Endothelial cell of umbilical vein (primary cell): ENCODE measurements at regions not wholly inside any gene's neighbourhood (a gene's known extent, or its start where the extent isn't known, plus 50 kb on each side); places are given as distances from the start of the nearest gene placed in this dataset.

Experiments
- BruUV-seq: library from RNA; stranded (reverse); fragments of 400-500 nt; replicated peaks from 2 replicates; lab custom pipeline; 2021; lab: Mats Ljungman, UMichigan
- CTCF ChIA-PET: fragments of 300-600, 350-600 bp; sonication (Branson Sonifier 250); formaldehyde crosslinking; loops from one replicate; lab custom pipeline; 2021; ENCODE audit warnings: antibody characterized with exemption, inconsistent platforms; lab: Charles Lee
- POLR2A ChIA-PET: fragments of 300-600, 350-600 bp; sonication (Branson Sonifier 250); formaldehyde crosslinking; loops from one replicate; lab custom pipeline; 2021; ENCODE audit warnings: antibody characterized with exemption, inconsistent platforms; lab: Charles Lee
- DNase-seq: peaks from one replicate; pipeline ENCODE4 v3.0.0-alpha.2; 2011; ENCODE audit warnings: low read depth, low spot score
- FAIRE-seq: peaks from 2 replicates; lab custom pipeline; 2011; peaks lifted over from hg19 to GRCh38; lab: Jason Lieb, UNC
- H2AFZ ChIP-seq: 2 replicates; pipeline ENCODE4 v1.6.0; 2012; ENCODE audit warnings: low read depth, low read length, control low read depth, inconsistent platforms
- H3K27ac ChIP-seq: 2 replicates; pipeline ENCODE4 v1.5.1; 2011; ENCODE audit warnings: low read depth, mild to moderate bottlenecking, control low read depth, low read length, moderate library complexity; ENCODE audit not compliant: insufficient read depth
- H3K27me3 ChIP-seq, 2 experiments: 2 replicates each; pipeline versions ENCODE4 v1.6.0 to v1.6.1; 2011; ENCODE audit warnings: low read length in 2 of 2, mixed read lengths in 1 of 2; ENCODE audit not compliant: control insufficient read depth in 2 of 2, insufficient read depth in 2 of 2
- H3K36me3 ChIP-seq, 2 experiments: 2 replicates in 1 of 2; 3 replicates in 1 of 2; pipeline ENCODE4 v1.5.1; 2011; ENCODE audit warnings: low read length in 2 of 2, mild to moderate bottlenecking in 1 of 2, moderate library complexity in 1 of 2; ENCODE audit not compliant: control insufficient read depth in 2 of 2, insufficient read depth in 2 of 2; ENCODE audit errors: extremely low read depth in 1 of 2
- H3K4me1 ChIP-seq: 3 replicates; pipeline ENCODE4 v1.5.1; 2011; ENCODE audit warnings: mild to moderate bottlenecking, low read length; ENCODE audit not compliant: control insufficient read depth, insufficient read depth; ENCODE audit errors: extremely low read depth
- H3K4me2 ChIP-seq: 2 replicates; pipeline ENCODE4 v1.6.1; 2011; ENCODE audit warnings: low read length, control low read depth, mixed read lengths; ENCODE audit not compliant: insufficient read depth
- H3K4me3 ChIP-seq, 3 experiments: fragments of 200-600 bp in 1 of 3; sonication (generic), shearing (Covaris generic) in 1 of 3; replicated peaks in 1 of 3; 2 replicates each; pipeline ENCODE4 v1.5.1; 2011 to 2016; ENCODE audit warnings: control low read depth in 3 of 3, low read length in 3 of 3, mild to moderate bottlenecking in 2 of 3, inconsistent platforms in 1 of 3, low read depth in 1 of 3, moderate library complexity in 1 of 3; ENCODE audit not compliant: insufficient read depth in 1 of 3
- H3K79me2 ChIP-seq: 2 replicates; pipeline ENCODE4 v1.6.0; 2012; ENCODE audit warnings: low read length, inconsistent platforms; ENCODE audit not compliant: control insufficient read depth, insufficient read depth
- H3K9ac ChIP-seq: replicated peaks from 2 replicates; pipeline ENCODE3; 2011; ENCODE audit warnings: low read length, control low read depth; ENCODE audit not compliant: insufficient read depth; ENCODE audit errors: extremely low read depth
- H3K9me1 ChIP-seq: replicated peaks from 3 replicates; pipeline ENCODE4 v1.6.0; 2011; ENCODE audit warnings: mild to moderate bottlenecking, low read length; ENCODE audit not compliant: control insufficient read depth, insufficient read depth; ENCODE audit errors: extremely low read depth
- H3K9me3 ChIP-seq: replicated peaks from 2 replicates; pipeline ENCODE4 v1.5.1; 2012; ENCODE audit warnings: low read length, inconsistent platforms; ENCODE audit not compliant: control insufficient read depth, insufficient read depth
- H4K20me1 ChIP-seq: replicated peaks from 2 replicates; pipeline ENCODE3; 2011; ENCODE audit warnings: mild to moderate bottlenecking, low read length; ENCODE audit not compliant: control insufficient read depth, insufficient read depth; ENCODE audit errors: extremely low read depth
- EZH2 ChIP-seq: IDR thresholded peaks from 2 replicates; pipeline ENCODE4 v1.6.1; 2012; ENCODE audit warnings: borderline replicate concordance, low read depth, mild to moderate bottlenecking, moderate library complexity, low read length, inconsistent platforms; ENCODE audit not compliant: severe bottlenecking
- FOS ChIP-seq: IDR thresholded peaks from 2 replicates; pipeline ENCODE4 v1.6.1; 2011; ENCODE audit warnings: mild to moderate bottlenecking, low read length, moderate library complexity, borderline replicate concordance; ENCODE audit not compliant: insufficient read depth
- GATA2 ChIP-seq: IDR thresholded peaks from 2 replicates; pipeline ENCODE4 v1.7.0; 2011; ENCODE audit warnings: low read depth, mild to moderate bottlenecking, moderate library complexity, mixed read lengths, low read length; ENCODE audit not compliant: insufficient read length, insufficient read depth
- JUN ChIP-seq: IDR thresholded peaks from 2 replicates; pipeline ENCODE4 v1.6.1; 2011; ENCODE audit warnings: borderline replicate concordance, low read depth; ENCODE audit not compliant: insufficient read length, insufficient read depth
- MYC ChIP-seq: IDR thresholded peaks from one replicate; pipeline ENCODE4 v1.6.1; 2011; ENCODE audit warnings: mild to moderate bottlenecking, low read depth, low read length
- POLR2A ChIP-seq: IDR thresholded peaks from 2 replicates; pipeline ENCODE4 v1.6.1; 2012; ENCODE audit warnings: low read depth, mild to moderate bottlenecking, control low read depth, low read length
- POLR2AphosphoS5 ChIP-seq: IDR thresholded peaks from 2 replicates; pipeline ENCODE4 v1.6.1; 2012; ENCODE audit warnings: low read depth, mild to moderate bottlenecking, control low read depth, low read length, moderate library complexity; ENCODE audit not compliant: insufficient read depth
- dilution Hi-C: fragments of 300-500 bp; cut with MboI; formaldehyde crosslinking; loops from one replicate; pipeline ENCODE4 v1.15.0; 2019; ENCODE audit warnings: low sequenced_read_pairs; ENCODE audit not compliant: extremely low pct_ligation_motif_present
- intact Hi-C: fragments of 100-400 bp; cut with micrococcal nuclease; formaldehyde crosslinking; loops from one replicate; pipeline ENCODE4 v1.10.0; 2022
- TF ChIP-seq, protein P1 (sequence below): IDR thresholded peaks from 2 replicates; pipeline ENCODE4 v1.6.1; 2011; ENCODE audit not compliant: insufficient read depth, insufficient read length
- TF ChIP-seq, protein P2 (sequence below), 2 donors: IDR thresholded peaks; 1 replicate in 1 of 2; 2 replicates in 1 of 2; pipeline ENCODE4 v1.5.1; 2011; ENCODE audit warnings: low read length in 2 of 2, mild to moderate bottlenecking in 2 of 2, moderate library complexity in 2 of 2, control low read depth in 1 of 2, inconsistent platforms in 1 of 2, low read depth in 1 of 2; ENCODE audit not compliant: insufficient read depth in 1 of 2; ENCODE audit errors: extremely low read depth in 1 of 2

DNA sequence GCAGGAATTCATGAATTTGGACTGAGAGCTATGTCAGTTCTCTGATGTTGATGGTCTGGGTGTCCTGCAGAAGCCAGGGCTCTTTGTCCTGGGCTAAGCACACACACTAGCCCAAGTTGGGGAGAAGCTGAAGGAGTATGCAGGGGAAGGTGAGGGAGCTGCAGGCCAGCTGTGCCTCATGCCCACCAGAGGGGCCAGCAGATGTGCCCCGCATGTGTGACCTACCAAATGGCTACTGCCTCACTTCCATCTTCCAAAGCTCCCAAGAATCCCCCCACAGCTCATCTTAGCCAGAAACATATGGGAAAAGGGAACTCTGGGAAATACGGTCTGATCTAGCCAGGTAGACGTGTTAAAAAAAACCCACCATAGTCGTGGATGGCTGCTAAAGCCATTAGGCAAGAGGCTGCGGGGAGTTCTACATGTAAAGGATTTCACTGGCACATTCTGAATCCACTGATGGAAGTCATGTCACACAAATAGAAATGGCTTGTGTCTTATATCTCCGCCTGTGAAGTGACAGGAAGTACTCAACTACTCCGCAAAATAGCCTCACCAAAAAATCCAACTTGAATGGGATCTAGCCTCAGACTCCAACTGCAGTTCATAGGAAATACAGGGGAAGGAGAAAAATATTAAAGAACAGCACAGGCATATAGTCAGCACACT lies 96.3 kb upstream of the CLMP start:
- Histone ChIP-seq H3K9me3 (no peaks in the 10 kb centered on the region), H3K27ac (no peak overlapping the region), H2AFZ (no peak overlapping the region), H3K4me1 (no peaks in the 10 kb centered on the region), H3K27me3 (peaks cover 0 to 4% of the 10 kb centered on the region in 2 experiments), H3K9ac (no peak overlapping the region), H3K4me3 (no peak overlapping the region), H3K4me2 (no peak overlapping the region), H3K36me3 (no peaks in the 10 kb centered on the region), H3K79me2 (no peaks in the 10 kb centered on the region), H3K9me1 (no peaks in the 10 kb centered on the region), H4K20me1 (no peaks in the 10 kb centered on the region)
- CTCF ChIA-PET = interaction anchor here (0.9 to 1.8 kb wide), 3 partner anchors 8 to 187 kb away, joined by 4 to 8 read pairs (median 4); no protein-coding TSS in a partner anchor
- BruUV-seq = no TSS peak
- TF ChIP-seq JUN = no peak
- TF ChIP-seq, protein P1, sequence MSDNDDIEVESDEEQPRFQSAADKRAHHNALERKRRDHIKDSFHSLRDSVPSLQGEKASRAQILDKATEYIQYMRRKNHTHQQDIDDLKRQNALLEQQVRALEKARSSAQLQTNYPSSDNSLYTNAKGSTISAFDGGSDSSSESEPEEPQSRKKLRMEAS = no peak
- TF ChIP-seq GATA2 = no peak
- no peak for TF ChIP-seq EZH2
- FAIRE-seq (no peak), DNase-seq (no peak)
- POLR2A ChIA-PET = no interaction called here
- intact Hi-C loops = no loop called here
- dilution Hi-C loops = no loop called here

DNA sequence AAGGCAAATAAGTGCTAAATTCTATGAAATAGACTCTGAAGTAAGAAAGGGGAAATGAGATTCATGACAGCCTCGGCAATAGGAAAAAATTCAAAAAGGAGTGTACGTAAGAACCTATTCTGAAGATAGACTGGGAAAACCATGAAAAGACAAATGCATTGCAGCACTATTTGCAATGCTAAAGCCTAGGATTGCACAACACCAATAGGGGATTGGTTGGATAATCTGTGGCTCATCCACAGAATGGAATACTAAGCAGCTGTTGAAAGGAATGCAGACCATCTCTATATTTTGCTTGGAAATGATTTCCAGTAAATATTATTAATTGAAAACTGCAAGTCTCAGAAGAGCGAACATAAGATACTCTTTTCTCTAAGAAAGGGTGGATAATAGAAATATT lies 91.7 kb upstream of the CLMP start:
- no TSS peak for BruUV-seq

More for the DNA sequence above, 91.7 kb upstream of the CLMP start:
- Histone ChIP-seq H3K27ac (no peak overlapping the region), H3K4me1 (no peaks in the 10 kb centered on the region), H3K9me1 (no peaks in the 10 kb centered on the region), H3K27me3 (peaks cover 5 to 7% of the 10 kb centered on the region in 2 experiments), H3K9ac (no peak overlapping the region), H3K36me3 (no peaks in the 10 kb centered on the region), H3K79me2 (no peaks in the 10 kb centered on the region), H4K20me1 (no peaks in the 10 kb centered on the region), H2AFZ (no peak overlapping the region), H3K9me3 (no peaks in the 10 kb centered on the region), H3K4me2 (no peak overlapping the region), H3K4me3 (no peak overlapping the region)
- FAIRE-seq (no peak), DNase-seq (no peak)
- TF ChIP-seq, protein P2, sequence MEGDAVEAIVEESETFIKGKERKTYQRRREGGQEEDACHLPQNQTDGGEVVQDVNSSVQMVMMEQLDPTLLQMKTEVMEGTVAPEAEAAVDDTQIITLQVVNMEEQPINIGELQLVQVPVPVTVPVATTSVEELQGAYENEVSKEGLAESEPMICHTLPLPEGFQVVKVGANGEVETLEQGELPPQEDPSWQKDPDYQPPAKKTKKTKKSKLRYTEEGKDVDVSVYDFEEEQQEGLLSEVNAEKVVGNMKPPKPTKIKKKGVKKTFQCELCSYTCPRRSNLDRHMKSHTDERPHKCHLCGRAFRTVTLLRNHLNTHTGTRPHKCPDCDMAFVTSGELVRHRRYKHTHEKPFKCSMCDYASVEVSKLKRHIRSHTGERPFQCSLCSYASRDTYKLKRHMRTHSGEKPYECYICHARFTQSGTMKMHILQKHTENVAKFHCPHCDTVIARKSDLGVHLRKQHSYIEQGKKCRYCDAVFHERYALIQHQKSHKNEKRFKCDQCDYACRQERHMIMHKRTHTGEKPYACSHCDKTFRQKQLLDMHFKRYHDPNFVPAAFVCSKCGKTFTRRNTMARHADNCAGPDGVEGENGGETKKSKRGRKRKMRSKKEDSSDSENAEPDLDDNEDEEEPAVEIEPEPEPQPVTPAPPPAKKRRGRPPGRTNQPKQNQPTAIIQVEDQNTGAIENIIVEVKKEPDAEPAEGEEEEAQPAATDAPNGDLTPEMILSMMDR (IDR thresholded peaks at IDR 0.05; ENCODE audit: extremely low read depth in 1 of 2, insufficient read depth in 1 of 2, low read depth in 1 of 2, low read length in 2 of 2) = no peak
- TF ChIP-seq POLR2AphosphoS5 (no peak), GATA2 (no peak), MYC (no peak), POLR2A (no peak), JUN (no peak), FOS (no peak), EZH2 (no peak)
- TF ChIP-seq, protein P1 = no peak
- POLR2A ChIA-PET = no interaction called here
- intact Hi-C loops (no loop called here), dilution Hi-C loops (no loop called here)
- CTCF ChIA-PET = no interaction called here
